Nephron (organoid): ENCODE measurements at regions not wholly inside any gene's neighbourhood (a gene's known extent, or its start where the extent isn't known, plus 50 kb on each side); places are given as distances from the start of the nearest gene placed in this dataset.
A peak's percentile ranks its signal among the peaks of the same experiment; 100 is the strongest.
"Not testable (repeated sequence)": the region's sequence is repeated elsewhere in the genome, so short reads cannot be mapped to it uniquely, and the experiment has no call there.

ENCODE experiments used
- H3K27ac Mint-ChIP-seq, 3 experiments: 2 replicates each; pipeline ENCODE4 v1.8.0; 2020; ENCODE audit warnings: mixed read lengths in 3 of 3, mild to moderate bottlenecking in 2 of 3, moderate library complexity in 1 of 3
- H3K27me3 Mint-ChIP-seq: 2 replicates; pipeline ENCODE4 v1.8.0; 2021; ENCODE audit warnings: low read depth, mild to moderate bottlenecking, moderate library complexity, mixed read lengths
- H3K36me3 Mint-ChIP-seq: 2 replicates; pipeline ENCODE4 v1.8.0; 2020; ENCODE audit warnings: low read depth, mixed read lengths
- H3K4me1 Mint-ChIP-seq: 2 replicates; pipeline ENCODE4 v1.8.0; 2020; ENCODE audit warnings: mixed read lengths
- H3K4me3 Mint-ChIP-seq, 3 experiments: 2 replicates each; pipeline ENCODE4 v1.8.0; 2020; ENCODE audit warnings: mild to moderate bottlenecking in 3 of 3, mixed read lengths in 3 of 3, moderate library complexity in 2 of 3
- H3K9me3 Mint-ChIP-seq: 2 replicates; pipeline ENCODE4 v1.8.0; 2020; ENCODE audit warnings: mixed read lengths
- CTCF ChIP-seq, 3 experiments: fragments of 200-600 bp; sonication (generic); IDR thresholded peaks; one replicate each; pipeline ENCODE4 v1.5.0; 2021; ENCODE audit warnings: antibody characterized with exemption in 3 of 3; ENCODE audit not compliant: unreplicated experiment in 3 of 3

- Mint-ChIP-seq H3K4me1 (peaks cover 9% of the 10 kb centered on the region), H3K27ac (no peak overlapping the region), H3K27me3 (peaks cover 17% of the 10 kb centered on the region), H3K36me3 (no peaks in the 10 kb centered on the region), H3K9me3 (peaks cover 3% of the 10 kb centered on the region), H3K4me3 (no peak overlapping the region)
- no peak for TF ChIP-seq CTCF (IDR thresholded peaks at IDR 0.05; ENCODE audit: unreplicated experiment in 3 of 3)
Observed at GRCh38 chr6:164078532-164079274, 664.2 kb downstream of the QKI start.

- H3K4me1 Mint-ChIP-seq, H3K9me3 Mint-ChIP-seq, H3K27ac Mint-ChIP-seq, H3K4me3 Mint-ChIP-seq, H3K36me3 Mint-ChIP-seq: not testable (repeated sequence)
- peaks cover 11% of the 10 kb centered on the region for H3K27me3 Mint-ChIP-seq
Observed at GRCh38 chr6:164076818-164077532, 662.5 kb downstream of the QKI start.

GRCh38 chr6:164075981-164076615, 661.6 kb downstream of the QKI start:
- Mint-ChIP-seq H3K27ac (no peak overlapping the region), H3K9me3 (peaks cover 3% of the 10 kb centered on the region), H3K4me3 (no peak overlapping the region), H3K36me3 (no peaks in the 10 kb centered on the region), H3K4me1 (peaks cover 2% of the 10 kb centered on the region), H3K27me3 (peaks cover 10% of the 10 kb centered on the region)
- TF ChIP-seq CTCF (IDR thresholded peaks at IDR 0.05; ENCODE audit: unreplicated experiment in 3 of 3), result no peak

- H3K4me1 Mint-ChIP-seq, result peaks cover 5% of the 10 kb centered on the region
- H3K36me3 Mint-ChIP-seq, result no peaks in the 10 kb centered on the region
- no peak for TF ChIP-seq CTCF (IDR thresholded peaks at IDR 0.05; ENCODE audit: unreplicated experiment in 3 of 3)
- no peaks in the 10 kb centered on the region for H3K27me3 Mint-ChIP-seq
- no peak overlapping the region for H3K4me3 Mint-ChIP-seq
- no peak overlapping the region for H3K27ac Mint-ChIP-seq
- peaks cover 3% of the 10 kb centered on the region for H3K9me3 Mint-ChIP-seq
Observed at GRCh38 chr6:164072240-164072666, 657.7 kb downstream of the QKI start.

- H3K4me1 Mint-ChIP-seq, result peaks cover 14% of the 10 kb centered on the region
- H3K36me3 Mint-ChIP-seq, result no peaks in the 10 kb centered on the region
- no peak overlapping the region for H3K4me3 Mint-ChIP-seq
- no peaks in the 10 kb centered on the region for H3K9me3 Mint-ChIP-seq
- no peaks in the 10 kb centered on the region for H3K27me3 Mint-ChIP-seq
- no peak for TF ChIP-seq CTCF (IDR thresholded peaks at IDR 0.05; ENCODE audit: unreplicated experiment in 3 of 3)
- H3K27ac Mint-ChIP-seq, result peak overlapping the region in 1 of 3 experiments; percentile 35
Observed at GRCh38 chr6:164069350-164069990, 655.0 kb downstream of the QKI start.

GRCh38 chr6:164068527-164068926, 654.0 kb downstream of the QKI start:
- H3K9me3 Mint-ChIP-seq, result no peaks in the 10 kb centered on the region

More at GRCh38 chr6:164068527-164068926, 654.0 kb downstream of the QKI start:
- H3K4me3 Mint-ChIP-seq, result no peak overlapping the region
- H3K27me3 Mint-ChIP-seq, result no peaks in the 10 kb centered on the region
- peak overlapping the region in 1 of 3 experiments; percentile 25 for H3K27ac Mint-ChIP-seq
- no peak for TF ChIP-seq CTCF (IDR thresholded peaks at IDR 0.05; ENCODE audit: unreplicated experiment in 3 of 3)
- H3K36me3 Mint-ChIP-seq, result no peaks in the 10 kb centered on the region
- H3K4me1 Mint-ChIP-seq, result peaks cover 14% of the 10 kb centered on the region
